ENCODE measurements at regions not wholly inside any gene's neighbourhood (a gene's known extent, or its start where the extent isn't known, plus 50 kb on each side); places are given as distances from the start of the nearest gene placed in this dataset.
"Not testable (repeated sequence)": the region's sequence is repeated elsewhere in the genome, so short reads cannot be mapped to it uniquely, and the experiment has no call there.

GRCh38 chr3:72613871-72614270, 234.4 kb downstream of the SHQ1 start:
- Histone ChIP-seq H3K9me3 (ENCODE audit: control insufficient read depth, insufficient read depth, low read length) (no peaks in the 10 kb centered on the region), H3K4me1 (ENCODE audit: control insufficient read depth, insufficient read depth, low read length) (no peaks in the 10 kb centered on the region), H3K27me3 (ENCODE audit: control insufficient read depth, insufficient read depth, low read length) (no peaks in the 10 kb centered on the region), H3K36me3 (ENCODE audit: control insufficient read depth, insufficient read depth, low read length) (no peaks in the 10 kb centered on the region), H3K4me3 (ENCODE audit: low read length) (no peak overlapping the region), H3K27ac (ENCODE audit: low read length) (no peak overlapping the region)
- no CpG with 5 or more reads among the region's 1 CpG for WGBS (ENCODE audit: insufficient coverage, insufficient read length)
- no peak for DNase-seq (ENCODE audit: low read depth, low spot score)

GRCh38 chr3:72609114-72609513, 239.1 kb downstream of the SHQ1 start:
- not testable (repeated sequence) for H3K27ac ChIP-seq (ENCODE audit: low read length); H3K9me3 ChIP-seq (ENCODE audit: control insufficient read depth, insufficient read depth, low read length); H3K27me3 ChIP-seq (ENCODE audit: control insufficient read depth, insufficient read depth, low read length); H3K36me3 ChIP-seq (ENCODE audit: control insufficient read depth, insufficient read depth, low read length); H3K4me3 ChIP-seq (ENCODE audit: low read length); H3K4me1 ChIP-seq (ENCODE audit: control insufficient read depth, insufficient read depth, low read length); DNase-seq (ENCODE audit: low read depth, low spot score)
- WGBS (ENCODE audit: insufficient coverage, insufficient read length), result no CpG with 5 or more reads among the region's 5 CpGs

GRCh38 chr3:72606005-72606800, 242.0 kb downstream of the SHQ1 start:
- Histone ChIP-seq H3K4me3 (ENCODE audit: low read length) (no peak overlapping the region), H3K9me3 (ENCODE audit: control insufficient read depth, insufficient read depth, low read length) (no peaks in the 10 kb centered on the region)
- WGBS (ENCODE audit: insufficient coverage, insufficient read length), result no CpG with 5 or more reads among the region's 6 CpGs

GRCh38 chr3:72604328-72604727, 243.9 kb downstream of the SHQ1 start:
- H3K27ac ChIP-seq (ENCODE audit: low read length), result no peak overlapping the region
- H3K4me3 ChIP-seq (ENCODE audit: low read length), result no peak overlapping the region
- H3K4me1 ChIP-seq (ENCODE audit: control insufficient read depth, insufficient read depth, low read length), result no peaks in the 10 kb centered on the region; the same call in 1 of the 2 replicates
- DNase-seq (ENCODE audit: low read depth, low spot score), result no peak
- H3K9me3 ChIP-seq (ENCODE audit: control insufficient read depth, insufficient read depth, low read length), result no peaks in the 10 kb centered on the region
- no CpG with 5 or more reads among the region's 3 CpGs for WGBS (ENCODE audit: insufficient coverage, insufficient read length)
- no peaks in the 10 kb centered on the region for H3K36me3 ChIP-seq (ENCODE audit: control insufficient read depth, insufficient read depth, low read length)
- no peaks in the 10 kb centered on the region for H3K27me3 ChIP-seq (ENCODE audit: control insufficient read depth, insufficient read depth, low read length)

More at GRCh38 chr3:72606005-72606800, 242.0 kb downstream of the SHQ1 start:
- H3K4me1 ChIP-seq (ENCODE audit: control insufficient read depth, insufficient read depth, low read length), result no peaks in the 10 kb centered on the region
- H3K27me3 ChIP-seq (ENCODE audit: control insufficient read depth, insufficient read depth, low read length), result no peaks in the 10 kb centered on the region
- H3K27ac ChIP-seq (ENCODE audit: low read length), result no peak overlapping the region
- DNase-seq (ENCODE audit: low read depth, low spot score), result no peak
- no peaks in the 10 kb centered on the region for H3K36me3 ChIP-seq (ENCODE audit: control insufficient read depth, insufficient read depth, low read length)

- H3K4me3 ChIP-seq (ENCODE audit: low read length), result no peak overlapping the region
- no peak for DNase-seq (ENCODE audit: low read depth, low spot score)
- no CpG with 5 or more reads among the region's 4 CpGs for WGBS (ENCODE audit: insufficient coverage, insufficient read length)
- H3K9me3 ChIP-seq (ENCODE audit: control insufficient read depth, insufficient read depth, low read length), result no peaks in the 10 kb centered on the region
- peaks cover 7% of the 10 kb centered on the region for H3K4me1 ChIP-seq (ENCODE audit: control insufficient read depth, insufficient read depth, low read length)
- no peaks in the 10 kb centered on the region for H3K36me3 ChIP-seq (ENCODE audit: control insufficient read depth, insufficient read depth, low read length)
- H3K27me3 ChIP-seq (ENCODE audit: control insufficient read depth, insufficient read depth, low read length), result no peaks in the 10 kb centered on the region
- H3K27ac ChIP-seq (ENCODE audit: low read length), result no peak overlapping the region
These were observed 246.1 kb downstream of the SHQ1 start for GRCh38 chr3:72601983-72602750.

GRCh38 chr3:72601060-72601459, 247.2 kb downstream of the SHQ1 start:
- H3K27me3 ChIP-seq (ENCODE audit: control insufficient read depth, insufficient read depth, low read length), result no peaks in the 10 kb centered on the region
- H3K4me3 ChIP-seq (ENCODE audit: low read length), result no peak overlapping the region
- peaks cover 7% of the 10 kb centered on the region for H3K4me1 ChIP-seq (ENCODE audit: control insufficient read depth, insufficient read depth, low read length)
- no peak for DNase-seq (ENCODE audit: low read depth, low spot score)
- no peaks in the 10 kb centered on the region for H3K36me3 ChIP-seq (ENCODE audit: control insufficient read depth, insufficient read depth, low read length)
- no peaks in the 10 kb centered on the region for H3K9me3 ChIP-seq (ENCODE audit: control insufficient read depth, insufficient read depth, low read length)
- no peak overlapping the region for H3K27ac ChIP-seq (ENCODE audit: low read length)
- WGBS (ENCODE audit: insufficient coverage, insufficient read length), result no CpG with 5 or more reads among the region's 5 CpGs

GRCh38 chr3:72597756-72598195, 250.5 kb downstream of the SHQ1 start:
- Histone ChIP-seq H3K4me1 (ENCODE audit: control insufficient read depth, insufficient read depth, low read length) (peaks cover 7% of the 10 kb centered on the region), H3K27me3 (ENCODE audit: control insufficient read depth, insufficient read depth, low read length) (no peaks in the 10 kb centered on the region), H3K9me3 (ENCODE audit: control insufficient read depth, insufficient read depth, low read length) (no peaks in the 10 kb centered on the region), H3K36me3 (ENCODE audit: control insufficient read depth, insufficient read depth, low read length) (no peaks in the 10 kb centered on the region), H3K27ac (ENCODE audit: low read length) (no peak overlapping the region), H3K4me3 (ENCODE audit: low read length) (no peak overlapping the region)
- no peak for DNase-seq (ENCODE audit: low read depth, low spot score)
- WGBS (ENCODE audit: insufficient coverage, insufficient read length), result no CpG with 5 or more reads among the region's 5 CpGs

GRCh38 chr3:72597043-72597442, 251.2 kb downstream of the SHQ1 start:
- no peak overlapping the region for H3K4me3 ChIP-seq (ENCODE audit: low read length)

GRCh38 chr3:72595927-72596610, 252.2 kb downstream of the SHQ1 start:
- WGBS (ENCODE audit: insufficient coverage, insufficient read length), result 100% methylated on average over 1 of the region's 7 CpGs
- DNase-seq (ENCODE audit: low read depth, low spot score), result no peak
- Histone ChIP-seq H3K4me3 (ENCODE audit: low read length) (no peak overlapping the region), H3K27me3 (ENCODE audit: control insufficient read depth, insufficient read depth, low read length) (no peaks in the 10 kb centered on the region), H3K9me3 (ENCODE audit: control insufficient read depth, insufficient read depth, low read length) (no peaks in the 10 kb centered on the region), H3K36me3 (ENCODE audit: control insufficient read depth, insufficient read depth, low read length) (no peaks in the 10 kb centered on the region), H3K4me1 (ENCODE audit: control insufficient read depth, insufficient read depth, low read length) (peaks cover 9% of the 10 kb centered on the region), H3K27ac (ENCODE audit: low read length) (no peak overlapping the region)

More at GRCh38 chr3:72597043-72597442, 251.2 kb downstream of the SHQ1 start:
- no peaks in the 10 kb centered on the region for H3K9me3 ChIP-seq (ENCODE audit: control insufficient read depth, insufficient read depth, low read length)
- H3K4me1 ChIP-seq (ENCODE audit: control insufficient read depth, insufficient read depth, low read length), result peaks cover 7% of the 10 kb centered on the region
- no peaks in the 10 kb centered on the region for H3K27me3 ChIP-seq (ENCODE audit: control insufficient read depth, insufficient read depth, low read length)
- no peak for DNase-seq (ENCODE audit: low read depth, low spot score)
- no peak overlapping the region for H3K27ac ChIP-seq (ENCODE audit: low read length)
- H3K36me3 ChIP-seq (ENCODE audit: control insufficient read depth, insufficient read depth, low read length), result no peaks in the 10 kb centered on the region

- Histone ChIP-seq H3K36me3 (ENCODE audit: control insufficient read depth, insufficient read depth, low read length) (no peaks in the 10 kb centered on the region), H3K9me3 (ENCODE audit: control insufficient read depth, insufficient read depth, low read length) (no peaks in the 10 kb centered on the region), H3K4me1 (ENCODE audit: control insufficient read depth, insufficient read depth, low read length) (peaks cover 11% of the 10 kb centered on the region), H3K27me3 (ENCODE audit: control insufficient read depth, insufficient read depth, low read length) (no peaks in the 10 kb centered on the region), H3K4me3 (ENCODE audit: low read length) (no peak overlapping the region), H3K27ac (ENCODE audit: low read length) (no peak overlapping the region)
- no CpG with 5 or more reads among the region's 4 CpGs for WGBS (ENCODE audit: insufficient coverage, insufficient read length)
- no peak for DNase-seq (ENCODE audit: low read depth, low spot score)
These were observed 252.9 kb downstream of the SHQ1 start for GRCh38 chr3:72595376-72595775.

Data from iPS DF 6.9 (cell line).